ENCODE measurements at regions not wholly inside any gene's neighbourhood (a gene's known extent, or its start where the extent isn't known, plus 50 kb on each side); places are given as distances from the start of the nearest gene placed in this dataset.

GRCh38 chr1:96641282-96641681 lies 80.3 kb upstream of the PTBP2 start:
- H3K4me2 ChIP-seq (ENCODE audit: low read length): no peak overlapping the region
- CTCF ChIA-PET (ENCODE audit: unreplicated experiment): no interaction called here
- H3K4me1 ChIP-seq (ENCODE audit: insufficient read depth, low read length, poor library complexity, severe bottlenecking): no peaks in the 10 kb centered on the region
- no peak overlapping the region for H2AFZ ChIP-seq (ENCODE audit: low read length)
- H3K9me3 ChIP-seq (ENCODE audit: low read length): no peaks in the 10 kb centered on the region
- no peaks in the 10 kb centered on the region for H3K9me2 ChIP-seq (ENCODE audit: insufficient read depth, low read length)
- no TSS peak for BruUV-seq (replicated peaks)
- POLR2A ChIA-PET: no interaction called here
- H4K20me1 ChIP-seq (ENCODE audit: insufficient read depth, low read length): no peaks in the 10 kb centered on the region
- no peak for TF ChIP-seq EZH2phosphoT487 (IDR thresholded peaks at IDR 0.05; ENCODE audit: borderline replicate concordance, low read depth, low read length)
- no peak for TF ChIP-seq CTCF (conservative IDR thresholded peaks at IDR 0.05; ENCODE audit: low read length)
- H3K27ac ChIP-seq (ENCODE audit: low read depth, low read length, poor library complexity, severe bottlenecking): no peak overlapping the region
- H3K79me2 ChIP-seq (ENCODE audit: insufficient read depth, low read depth, low read length): no peaks in the 10 kb centered on the region
- no peaks in the 10 kb centered on the region for H3K36me3 ChIP-seq (ENCODE audit: insufficient read depth, low read length)
- intact Hi-C loops (cut with micrococcal nuclease; ENCODE audit: unreplicated experiment): no loop called here
- H3K4me3 ChIP-seq (ENCODE audit: low read depth, low read length, poor library complexity, severe bottlenecking): no peak overlapping the region
- no peak for DNase-seq (ENCODE audit: low spot score)

- H4K20me1 ChIP-seq (ENCODE audit: insufficient read depth, low read length): no peaks in the 10 kb centered on the region
- intact Hi-C loops (cut with micrococcal nuclease; ENCODE audit: unreplicated experiment): no loop called here
Measured at GRCh38 chr1:96643519-96643918, 78.1 kb upstream of the PTBP2 start.

GRCh38 chr1:96649301-96649700 lies 72.3 kb upstream of the PTBP2 start:
- POLR2A ChIA-PET: no interaction called here
- TF ChIP-seq CTCF (conservative IDR thresholded peaks at IDR 0.05; ENCODE audit: low read length): no peak
- H3K4me1 ChIP-seq (ENCODE audit: insufficient read depth, low read length, poor library complexity, severe bottlenecking): no peaks in the 10 kb centered on the region
- no peaks in the 10 kb centered on the region for H4K20me1 ChIP-seq (ENCODE audit: insufficient read depth, low read length)
- H3K36me3 ChIP-seq (ENCODE audit: insufficient read depth, low read length): no peaks in the 10 kb centered on the region
- H2AFZ ChIP-seq (ENCODE audit: low read length): no peak overlapping the region
- no peaks in the 10 kb centered on the region for H3K9me2 ChIP-seq (ENCODE audit: insufficient read depth, low read length)
- no peak for DNase-seq (ENCODE audit: low spot score)
- H3K27ac ChIP-seq (ENCODE audit: low read depth, low read length, poor library complexity, severe bottlenecking): no peak overlapping the region
- intact Hi-C loops (cut with micrococcal nuclease; ENCODE audit: unreplicated experiment): no loop called here
- no TSS peak for BruUV-seq (replicated peaks)
- H3K4me3 ChIP-seq (ENCODE audit: low read depth, low read length, poor library complexity, severe bottlenecking): no peak overlapping the region
- no peaks in the 10 kb centered on the region for H3K9me3 ChIP-seq (ENCODE audit: low read length)
- no peaks in the 10 kb centered on the region for H3K79me2 ChIP-seq (ENCODE audit: insufficient read depth, low read depth, low read length)
- H3K4me2 ChIP-seq (ENCODE audit: low read length): no peak overlapping the region
- CTCF ChIA-PET (ENCODE audit: unreplicated experiment): no interaction called here

More at GRCh38 chr1:96643519-96643918, 78.1 kb upstream of the PTBP2 start:
- BruUV-seq (replicated peaks): no TSS peak
- Histone ChIP-seq H3K4me3 (ENCODE audit: low read depth, low read length, poor library complexity, severe bottlenecking) (no peak overlapping the region), H2AFZ (ENCODE audit: low read length) (no peak overlapping the region), H3K79me2 (ENCODE audit: insufficient read depth, low read depth, low read length) (no peaks in the 10 kb centered on the region), H3K27ac (ENCODE audit: low read depth, low read length, poor library complexity, severe bottlenecking) (no peak overlapping the region), H3K9me3 (ENCODE audit: low read length) (no peaks in the 10 kb centered on the region), H3K9me2 (ENCODE audit: insufficient read depth, low read length) (no peaks in the 10 kb centered on the region), H3K4me2 (ENCODE audit: low read length) (no peak overlapping the region), H3K36me3 (ENCODE audit: insufficient read depth, low read length) (no peaks in the 10 kb centered on the region), H3K4me1 (ENCODE audit: insufficient read depth, low read length, poor library complexity, severe bottlenecking) (no peaks in the 10 kb centered on the region)
- no peak for DNase-seq (ENCODE audit: low spot score)
- ChIA-PET POLR2A (no interaction called here), CTCF (ENCODE audit: unreplicated experiment) (no interaction called here)
- no peak for TF ChIP-seq EZH2phosphoT487 (IDR thresholded peaks at IDR 0.05; ENCODE audit: borderline replicate concordance, low read depth, low read length)
- no peak for TF ChIP-seq CTCF (conservative IDR thresholded peaks at IDR 0.05; ENCODE audit: low read length)

Data from OCI-LY7 (cell line).